ENCODE measurements at regions not wholly inside any gene's neighbourhood (a gene's known extent, or its start where the extent isn't known, plus 50 kb on each side); places are given as distances from the start of the nearest gene placed in this dataset.

- TF ChIP-seq NR2C2 (IDR thresholded peaks at IDR 0.05; ENCODE audit: borderline replicate concordance, control insufficient read depth, insufficient read length, low read depth) (no peak), HDAC2 (IDR thresholded peaks at IDR 0.05) (no peak), REST (IDR thresholded peaks at IDR 0.05; ENCODE audit: low read depth, low read length) (no peak), CTCF (IDR thresholded peaks at IDR 0.05 in 2 of 3, conservative IDR thresholded peaks at IDR 0.05 in 1 of 3; ENCODE audit: control insufficient read depth in 2 of 3, extremely low read depth in 1 of 3, insufficient read depth in 1 of 3, low read depth in 3 of 3, low read length in 3 of 3) (no peak), DPF2 (IDR thresholded peaks at IDR 0.05) (no peak), SUZ12 (IDR thresholded peaks at IDR 0.05; ENCODE audit: unreplicated experiment) (no peak), SUPT20H (IDR thresholded peaks at IDR 0.05; ENCODE audit: borderline replicate concordance, control insufficient read depth, low read depth, low read length) (no peak), TAF1 (IDR thresholded peaks at IDR 0.05; ENCODE audit: borderline replicate concordance, low read depth, low read length) (no peak), GATAD2B (conservative IDR thresholded peaks at IDR 0.05; ENCODE audit: low read depth) (no peak), EP300 (IDR thresholded peaks at IDR 0.05; ENCODE audit: borderline replicate concordance in 1 of 2, control insufficient read depth in 1 of 2, low read depth in 2 of 2, low read length in 2 of 2) (no peak)
Measured at GRCh38 chr20:11832851-11833250, 84.8 kb upstream of the BTBD3 start.

Measured in GM12878 (cell line).